HEK293 (cell line): ENCODE measurements at regions not wholly inside any gene's neighbourhood (a gene's known extent, or its start where the extent isn't known, plus 50 kb on each side); places are given as distances from the start of the nearest gene placed in this dataset.

Source experiments
- CTCF ChIA-PET: fragments of 350-600 bp; formaldehyde crosslinking; extraction: SDS; loops from one replicate; lab custom pipeline; 2021; ENCODE audit warnings: antibody characterized with exemption; lab: Yijun Ruan, JAX
- POLR2A ChIA-PET: fragments of 300-600 bp; formaldehyde crosslinking; extraction: SDS; loops from one replicate; lab custom pipeline; 2020; ENCODE audit warnings: antibody characterized with exemption, inconsistent platforms; lab: Yijun Ruan, JAX
- H3K27ac ChIP-seq: fragments of 200-500 bp; sonication (Bioruptor generic); 2 replicates; pipeline ENCODE4 v1.5.1; 2014; ENCODE audit warnings: low read depth, low read length, control low read depth, inconsistent platforms; ENCODE audit errors: extremely low read depth
- H3K36me3 ChIP-seq, 2 experiments: fragments of 200-500 bp in 1 of 2; sonication (Bioruptor generic) in 1 of 2; 1 replicate in 1 of 2; 2 replicates in 1 of 2; pipeline ENCODE4 v1.5.1; 2014 to 2017; ENCODE audit warnings: inconsistent platforms in 2 of 2, low read length in 2 of 2; ENCODE audit not compliant: control insufficient read depth in 2 of 2, insufficient read depth in 1 of 2
- H3K4me1 ChIP-seq: fragments of 200-500 bp; sonication (Bioruptor generic); 2 replicates; pipeline ENCODE4 v1.5.1; 2014; ENCODE audit warnings: mild to moderate bottlenecking, low read length, inconsistent platforms; ENCODE audit not compliant: control insufficient read depth, insufficient read depth
- H3K4me3 ChIP-seq: 2 replicates; pipeline ENCODE4 v1.5.1; 2011; ENCODE audit warnings: low read depth, mild to moderate bottlenecking, control low read depth, low read length, moderate library complexity
- H3K9me3 ChIP-seq: fragments of 200-500 bp; sonication (Bioruptor generic); 2 replicates; pipeline ENCODE4 v1.5.1; 2014; ENCODE audit warnings: low read depth, low read length, inconsistent platforms; ENCODE audit not compliant: control insufficient read depth, insufficient read depth
- EGR2 ChIP-seq: fragments of 450-650 bp; formaldehyde crosslinking; IDR thresholded peaks from 2 replicates; pipeline ENCODE4 v1.5.1; 2016; ENCODE audit warnings: low read depth, missing biosample characterization, missing genetic modification characterization
- GLIS2 ChIP-seq: fragments of 450-650 bp; formaldehyde crosslinking; IDR thresholded peaks from 2 replicates; pipeline ENCODE4 v1.5.1; 2016; ENCODE audit warnings: missing biosample characterization, missing genetic modification characterization
- IKZF3 ChIP-seq: fragments of 450-650 bp; IDR thresholded peaks from 2 replicates; pipeline ENCODE4 v1.5.0; 2018; ENCODE audit warnings: missing biosample characterization, mild to moderate bottlenecking, missing genetic modification characterization, moderate library complexity
- KLF17 ChIP-seq: fragments of 450-650 bp; formaldehyde crosslinking; IDR thresholded peaks from 2 replicates; pipeline ENCODE4 v1.5.1; 2016; ENCODE audit warnings: missing biosample characterization, missing genetic modification characterization
- MZF1 ChIP-seq: fragments of 450-650 bp; formaldehyde crosslinking; IDR thresholded peaks from 2 replicates; pipeline ENCODE4 v1.5.1; 2017; ENCODE audit warnings: missing biosample characterization, missing genetic modification characterization, borderline replicate concordance
- PATZ1 ChIP-seq: fragments of 450-650 bp; formaldehyde crosslinking; IDR thresholded peaks from 2 replicates; pipeline ENCODE4 v1.5.1; 2016; ENCODE audit warnings: missing biosample characterization, missing genetic modification characterization
- SALL2 ChIP-seq: fragments of 450-650 bp; formaldehyde crosslinking; IDR thresholded peaks from 2 replicates; pipeline ENCODE4 v1.5.0; 2017; ENCODE audit warnings: missing biosample characterization, mild to moderate bottlenecking, missing genetic modification characterization, borderline replicate concordance
- WT1 ChIP-seq: fragments of 450-650 bp; formaldehyde crosslinking; IDR thresholded peaks from 2 replicates; pipeline ENCODE4 v1.5.1; 2016; ENCODE audit warnings: missing biosample characterization, missing genetic modification characterization
- YY1 ChIP-seq: fragments of 450-650 bp; formaldehyde crosslinking; IDR thresholded peaks from 2 replicates; pipeline ENCODE4 v1.5.1; 2018; ENCODE audit warnings: missing biosample characterization, missing genetic modification characterization
- ZBTB21 ChIP-seq: fragments of 450-650 bp; formaldehyde crosslinking; IDR thresholded peaks from 2 replicates; pipeline ENCODE4 v1.5.1; 2017; ENCODE audit warnings: missing biosample characterization, missing genetic modification characterization
- ZIC2 ChIP-seq: fragments of 450-650 bp; formaldehyde crosslinking; IDR thresholded peaks from 2 replicates; pipeline ENCODE4 v1.5.1; 2016; ENCODE audit warnings: missing biosample characterization, missing genetic modification characterization
- ZNF133 ChIP-seq: fragments of 450-650 bp; formaldehyde crosslinking; IDR thresholded peaks from 2 replicates; pipeline ENCODE4 v1.5.1; 2016; ENCODE audit warnings: missing biosample characterization, missing genetic modification characterization
- ZNF366 ChIP-seq: fragments of 450-650 bp; formaldehyde crosslinking; conservative IDR thresholded peaks from 2 replicates; pipeline ENCODE4 v1.5.1; 2016; ENCODE audit warnings: missing biosample characterization, missing genetic modification characterization
- ZNF629 ChIP-seq: fragments of 450-650 bp; formaldehyde crosslinking; IDR thresholded peaks from 2 replicates; pipeline ENCODE4 v1.5.1; 2017; ENCODE audit warnings: missing biosample characterization, missing genetic modification characterization
- ZNF747 ChIP-seq: fragments of 450-650 bp; formaldehyde crosslinking; IDR thresholded peaks from 2 replicates; pipeline ENCODE4 v1.5.1; 2016; ENCODE audit warnings: missing biosample characterization, missing genetic modification characterization
- TF ChIP-seq, protein P1 (sequence below): fragments of 450-650 bp; formaldehyde crosslinking; IDR thresholded peaks from 2 replicates; pipeline ENCODE4 v1.5.1; 2016; ENCODE audit warnings: missing biosample characterization, missing genetic modification characterization
- TF ChIP-seq, protein P2 (sequence below): fragments of 450-650 bp; formaldehyde crosslinking; IDR thresholded peaks from 2 replicates; pipeline ENCODE4 v1.5.1; 2016; ENCODE audit warnings: missing biosample characterization, missing genetic modification characterization, borderline replicate concordance

DNA sequence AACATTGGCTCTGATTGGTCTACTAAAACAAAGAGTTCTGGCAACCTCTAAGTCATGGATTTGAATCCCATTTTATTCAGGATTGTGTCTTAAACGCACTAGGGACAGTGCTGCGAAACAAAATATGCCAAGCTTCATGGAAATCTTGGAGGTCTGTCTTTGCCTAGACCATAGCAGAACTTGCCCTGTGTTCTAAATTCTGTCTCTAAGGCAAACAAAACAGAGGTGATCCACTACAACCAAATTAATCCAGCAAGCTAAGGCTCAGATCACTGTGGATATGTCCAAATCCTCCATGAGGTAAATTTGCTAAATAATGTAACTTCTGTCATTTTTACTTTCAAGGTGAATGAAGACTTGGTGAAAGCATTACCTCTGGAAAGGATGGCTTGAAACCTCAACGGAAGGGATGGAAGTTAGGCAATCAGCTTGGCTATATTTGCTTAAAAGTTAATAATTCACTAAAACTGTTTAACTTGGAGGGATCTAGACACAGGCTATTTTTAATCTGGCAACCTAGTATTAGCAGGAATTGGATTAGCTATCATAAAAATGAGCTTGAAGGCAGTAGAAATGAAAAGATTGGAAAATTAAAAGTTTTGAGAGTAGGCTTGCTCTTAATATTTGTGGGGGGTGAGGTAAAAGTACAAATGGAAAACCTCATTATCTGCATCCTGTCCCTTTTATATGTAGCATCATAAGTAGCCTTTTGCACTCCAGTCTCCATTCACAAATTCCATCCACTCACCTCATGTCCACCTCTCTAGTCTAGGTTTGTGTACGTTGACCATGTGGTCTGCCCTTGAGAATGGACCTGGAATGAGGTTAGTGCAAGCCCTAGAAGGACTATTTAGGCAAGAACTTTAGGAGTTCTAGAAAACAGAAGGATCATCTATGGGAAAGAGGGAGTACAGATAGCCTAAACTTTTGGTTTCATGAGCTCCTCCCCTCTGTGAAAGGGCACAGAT lies 176.2 kb downstream of the SMC2 start:
- H3K4me3 ChIP-seq: no peak overlapping the region
- no peak overlapping the region for H3K27ac ChIP-seq
- H3K4me1 ChIP-seq: no peaks in the 10 kb centered on the region
- H3K9me3 ChIP-seq: no peaks in the 10 kb centered on the region
- TF ChIP-seq WT1 (tag by site-specific recombination): no peak
- TF ChIP-seq ZIC2 (tag by site-specific recombination): no peak
- no peak for TF ChIP-seq ZBTB21
- TF ChIP-seq ZNF747 (tag by site-specific recombination): no peak
- TF ChIP-seq ZNF366: no peak
- no peak for TF ChIP-seq SALL2
- no peak for TF ChIP-seq YY1
- TF ChIP-seq ZNF133 (tag by site-specific recombination): no peak
- no peak for TF ChIP-seq KLF17
- no peak for TF ChIP-seq EGR2
- no peak for TF ChIP-seq GLIS2 (tag by site-specific recombination)
- TF ChIP-seq ZNF629 (tag by site-specific recombination): no peak
- TF ChIP-seq MZF1 (tag by site-specific recombination): no peak
- TF ChIP-seq, protein P1, sequence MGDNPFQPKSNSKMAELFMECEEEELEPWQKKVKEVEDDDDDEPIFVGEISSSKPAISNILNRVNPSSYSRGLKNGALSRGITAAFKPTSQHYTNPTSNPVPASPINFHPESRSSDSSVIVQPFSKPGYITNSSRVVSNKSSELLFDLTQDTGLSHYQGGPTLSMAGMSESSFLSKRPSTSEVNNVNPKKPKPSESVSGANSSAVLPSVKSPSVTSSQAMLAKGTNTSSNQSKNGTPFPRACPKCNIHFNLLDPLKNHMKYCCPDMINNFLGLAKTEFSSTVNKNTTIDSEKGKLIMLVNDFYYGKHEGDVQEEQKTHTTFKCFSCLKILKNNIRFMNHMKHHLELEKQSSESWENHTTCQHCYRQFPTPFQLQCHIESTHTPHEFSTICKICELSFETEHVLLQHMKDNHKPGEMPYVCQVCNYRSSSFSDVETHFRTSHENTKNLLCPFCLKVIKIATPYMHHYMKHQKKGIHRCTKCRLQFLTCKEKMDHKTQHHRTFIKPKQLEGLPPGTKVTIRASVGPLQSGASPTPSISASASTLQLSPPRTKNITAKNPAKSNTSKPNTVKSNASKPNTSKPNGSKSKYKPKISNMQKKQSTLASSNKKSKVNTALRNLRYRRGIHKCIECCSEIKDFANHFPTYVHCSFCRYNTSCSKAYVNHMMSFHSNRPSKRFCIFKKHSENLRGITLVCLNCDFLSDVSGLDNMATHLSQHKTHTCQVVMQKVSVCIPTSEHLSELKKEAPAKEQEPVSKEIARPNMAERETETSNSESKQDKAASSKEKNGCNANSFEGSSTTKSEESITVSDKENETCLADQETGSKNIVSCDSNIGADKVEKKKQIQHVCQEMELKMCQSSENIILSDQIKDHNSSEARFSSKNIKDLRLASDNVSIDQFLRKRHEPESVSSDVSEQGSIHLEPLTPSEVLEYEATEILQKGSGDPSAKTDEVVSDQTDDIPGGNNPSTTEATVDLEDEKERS (tag by site-specific recombination): no peak
- TF ChIP-seq IKZF3 (tag by site-specific recombination): no peak
- TF ChIP-seq, protein P2, sequence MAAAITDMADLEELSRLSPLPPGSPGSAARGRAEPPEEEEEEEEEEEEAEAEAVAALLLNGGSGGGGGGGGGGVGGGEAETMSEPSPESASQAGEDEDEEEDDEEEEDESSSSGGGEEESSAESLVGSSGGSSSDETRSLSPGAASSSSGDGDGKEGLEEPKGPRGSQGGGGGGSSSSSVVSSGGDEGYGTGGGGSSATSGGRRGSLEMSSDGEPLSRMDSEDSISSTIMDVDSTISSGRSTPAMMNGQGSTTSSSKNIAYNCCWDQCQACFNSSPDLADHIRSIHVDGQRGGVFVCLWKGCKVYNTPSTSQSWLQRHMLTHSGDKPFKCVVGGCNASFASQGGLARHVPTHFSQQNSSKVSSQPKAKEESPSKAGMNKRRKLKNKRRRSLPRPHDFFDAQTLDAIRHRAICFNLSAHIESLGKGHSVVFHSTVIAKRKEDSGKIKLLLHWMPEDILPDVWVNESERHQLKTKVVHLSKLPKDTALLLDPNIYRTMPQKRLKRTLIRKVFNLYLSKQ (tag by site-specific recombination): no peak
- no peaks in the 10 kb centered on the region for H3K36me3 ChIP-seq
- CTCF ChIA-PET: interaction anchor here (0.6 to 0.7 kb wide), 2 partner anchors 16 to 669 kb away, joined by 3 to 4 read pairs; no protein-coding TSS in a partner anchor
- POLR2A ChIA-PET: no interaction called here

- TF ChIP-seq PATZ1: no peak
- TF ChIP-seq, all 188 proteins: peak for 0
- CTCF ChIA-PET: no interaction called here
Measured at GRCh38 chr9:104276709-104277245, 182.7 kb downstream of the SMC2 start.

More at GRCh38 chr9:104276709-104277245, 182.7 kb downstream of the SMC2 start:
- Histone ChIP-seq H3K27ac (no peak overlapping the region), H3K4me3 (no peak overlapping the region), H3K9me3 (no peaks in the 10 kb centered on the region), H3K36me3 (no peaks in the 10 kb centered on the region), H3K4me1 (no peaks in the 10 kb centered on the region)
- POLR2A ChIA-PET: no interaction called here
